CD4-positive, alpha-beta T cell treated with Interleukin-4 for 1 hour (primary cell): ENCODE measurements at regions not wholly inside any gene's neighbourhood (a gene's known extent, or its start where the extent isn't known, plus 50 kb on each side); places are given as distances from the start of the nearest gene placed in this dataset.
"Not testable (repeated sequence)": the region's sequence is repeated elsewhere in the genome, so short reads cannot be mapped to it uniquely, and the experiment has no call there.

Experiments
- DNase-seq, 2 donors: peaks; one replicate each; pipeline ENCODE4 v3.0.0-alpha.2; 2020 to 2022

DNA sequence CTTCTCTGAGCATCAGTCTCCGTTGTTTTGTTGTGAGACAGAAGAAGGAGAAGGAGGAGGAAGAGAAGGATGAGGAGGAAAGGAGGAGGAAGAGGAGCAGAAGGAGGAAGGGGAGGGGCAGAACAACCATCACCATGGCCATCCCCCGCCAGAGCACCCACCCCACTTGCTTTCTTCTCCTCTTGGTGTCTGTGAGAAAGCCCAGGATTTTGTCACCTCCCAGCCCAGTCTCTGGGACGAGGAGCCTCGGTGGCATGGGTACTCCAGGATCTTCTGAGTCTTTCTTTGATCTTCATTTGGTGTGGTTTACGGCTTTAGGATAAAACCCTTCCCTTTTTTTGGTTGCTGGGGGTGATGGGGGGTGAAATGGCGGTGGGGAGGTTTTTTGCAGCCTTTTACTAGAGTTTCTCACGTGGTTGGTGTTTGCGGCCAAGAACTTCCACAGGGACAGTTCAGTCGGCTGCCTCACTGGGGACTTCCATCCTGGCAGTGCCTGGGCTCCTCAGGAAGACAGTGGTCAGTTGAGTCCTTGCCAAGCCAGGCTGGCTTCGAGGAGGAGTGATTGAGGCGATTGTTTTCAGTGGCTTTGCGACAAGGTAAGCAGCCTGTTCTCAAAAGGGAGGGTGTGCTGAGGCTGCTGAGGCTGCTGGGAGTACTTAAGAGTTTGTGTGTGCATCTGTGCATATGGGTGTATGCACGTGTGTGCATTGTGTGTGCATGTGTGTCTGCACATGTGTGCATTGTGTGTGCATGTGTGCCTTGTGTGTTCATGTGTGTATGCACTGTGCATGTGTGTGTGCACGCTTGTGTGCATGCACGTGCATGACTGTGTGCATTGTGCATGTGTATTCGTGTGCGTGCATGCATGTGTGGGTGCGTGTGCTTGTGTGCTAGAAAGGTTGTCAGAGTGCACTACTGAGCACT, 567.5 kb downstream of the TBC1D22A start:
- no peak for DNase-seq

DNA sequence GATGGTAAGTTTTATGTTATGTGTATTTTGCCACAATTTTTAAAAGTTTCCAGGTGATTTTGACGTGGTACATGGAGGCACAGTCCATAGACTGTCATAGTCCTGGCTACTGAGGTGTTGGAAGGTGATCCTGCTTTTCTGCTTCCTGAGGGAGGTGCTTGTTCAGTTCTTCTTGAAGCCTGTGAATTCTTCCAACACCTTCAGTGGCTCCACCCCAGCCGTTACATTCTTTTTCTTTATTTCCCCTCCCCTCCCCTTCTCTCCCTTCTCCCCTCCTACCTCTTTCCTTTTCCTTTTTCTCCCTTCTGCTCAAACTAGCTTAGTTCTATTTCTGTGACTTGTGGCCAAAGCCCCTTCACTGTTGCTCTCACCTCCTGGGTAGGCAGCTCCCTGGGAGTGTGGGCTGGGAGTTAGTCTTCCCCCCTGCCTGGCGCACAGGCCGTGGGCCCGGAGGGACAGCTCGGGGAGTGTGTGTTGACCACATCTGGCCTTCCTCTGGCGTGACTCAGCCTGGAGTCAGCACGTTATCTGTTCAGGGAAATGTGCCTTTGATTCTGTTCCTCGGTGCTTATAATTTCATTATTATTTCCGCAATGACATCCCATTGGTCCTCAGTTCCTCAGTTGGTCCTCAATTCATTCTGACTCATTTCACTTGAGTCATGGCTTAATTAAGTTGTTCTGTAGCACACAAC, 566.2 kb downstream of the TBC1D22A start:
- DNase-seq, result no peak

DNA sequence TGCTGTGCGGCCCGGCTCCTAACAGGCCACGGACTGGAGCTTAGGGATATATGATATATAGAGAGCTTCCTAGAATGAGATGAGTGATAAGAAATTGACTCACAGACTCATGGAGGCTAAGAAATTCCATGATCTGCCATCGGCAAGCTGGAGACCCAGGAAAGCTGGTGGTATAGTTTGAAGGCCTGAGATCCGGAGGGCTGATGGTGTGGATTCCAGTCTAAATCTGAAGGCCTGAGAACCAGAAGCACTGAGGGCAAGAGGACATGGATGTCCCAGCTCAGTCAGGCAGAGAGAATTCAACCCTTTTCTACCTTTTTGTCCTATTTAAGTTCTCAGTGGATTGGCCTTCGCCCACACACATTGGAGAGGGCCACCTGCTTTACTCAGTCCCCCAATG, 564.8 kb downstream of the TBC1D22A start:
- DNase-seq, result no peak

DNA sequence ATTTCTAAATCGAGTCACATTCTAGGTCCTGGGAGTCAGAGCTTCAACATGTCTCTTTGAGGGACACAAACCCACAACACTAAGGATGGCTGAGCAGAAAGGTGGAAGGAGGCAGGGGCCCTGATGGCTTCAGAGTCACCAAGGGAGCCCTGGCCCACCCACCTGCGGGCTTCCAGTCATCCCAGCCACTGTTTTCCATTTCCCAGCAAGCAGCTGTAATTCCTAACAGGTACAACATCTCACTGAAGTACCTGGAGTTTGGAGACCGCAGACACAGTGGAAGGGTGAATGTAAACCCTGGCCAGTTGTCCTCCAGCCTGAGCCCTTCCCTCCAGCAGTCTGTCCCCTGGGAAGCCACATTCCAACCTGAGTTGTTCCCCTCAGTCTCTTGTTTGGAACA, 562.8 kb downstream of the TBC1D22A start:
- no peak for DNase-seq

DNA sequence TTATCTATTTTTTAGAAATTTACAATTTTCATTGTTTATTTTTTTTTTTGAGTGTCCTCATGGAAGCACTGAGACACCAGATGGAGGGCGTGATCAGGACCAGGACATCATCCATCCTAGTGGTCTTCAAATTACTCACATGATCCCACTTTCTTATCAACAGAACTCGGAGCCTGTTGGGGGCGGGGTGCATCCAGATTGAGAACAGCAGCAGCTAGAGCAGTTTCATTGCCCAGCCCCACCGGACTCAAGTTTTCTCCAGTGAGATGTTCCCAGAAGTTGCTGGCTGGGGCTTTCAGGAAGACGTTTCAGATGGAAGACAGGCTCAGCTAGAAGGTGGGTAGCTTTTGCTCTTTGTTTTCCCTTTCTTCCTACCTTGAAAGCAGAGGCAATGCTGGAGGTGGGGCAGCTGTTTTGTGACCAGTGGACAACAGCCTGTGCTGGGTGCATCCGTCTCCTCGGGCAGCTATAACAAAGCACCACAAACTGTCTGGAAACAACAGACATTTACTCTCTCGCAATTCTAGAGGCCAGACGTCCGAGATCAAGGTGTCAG, 562.1 kb downstream of the TBC1D22A start:
- no peak for DNase-seq

DNA sequence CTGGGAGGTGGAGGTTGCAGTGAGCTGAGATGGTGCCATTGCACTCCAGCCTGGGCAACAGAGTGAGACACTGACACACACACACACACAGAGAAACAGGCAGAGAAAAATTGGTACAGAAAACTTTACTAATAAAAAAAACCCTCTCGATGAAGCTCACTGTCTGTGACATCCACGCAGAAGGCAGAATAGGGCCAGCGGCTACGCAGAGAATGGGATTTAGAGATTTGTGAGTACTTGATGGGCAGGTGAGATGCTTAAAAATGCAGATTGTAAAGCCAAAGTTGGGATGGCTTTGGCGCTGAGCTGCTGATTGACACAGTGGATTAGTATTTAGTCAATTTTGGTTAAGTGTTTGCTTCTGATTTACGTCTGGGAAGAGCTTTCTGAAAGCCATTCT, 561.1 kb downstream of the TBC1D22A start:
- no peak for DNase-seq

DNA sequence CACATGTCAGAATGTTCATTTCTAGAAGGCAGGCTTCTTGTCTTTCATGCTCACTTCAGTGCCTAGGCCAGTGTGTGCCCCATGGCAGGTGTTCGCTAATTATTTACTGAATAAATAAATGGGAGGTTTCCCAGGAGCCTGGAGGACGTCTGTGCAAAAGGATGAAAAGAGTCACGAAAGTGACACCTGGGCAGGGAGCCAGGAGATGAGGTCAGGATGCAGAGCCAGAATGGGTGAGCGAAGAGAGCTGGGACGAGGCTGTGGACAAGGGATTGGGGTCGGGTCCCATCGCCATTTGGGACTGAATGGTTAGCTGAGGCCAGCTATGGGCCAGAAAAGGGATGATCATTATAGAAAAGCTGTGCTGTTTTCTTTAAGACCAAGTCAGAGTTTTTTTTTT, 560.4 kb downstream of the TBC1D22A start:
- no peak for DNase-seq

DNA sequence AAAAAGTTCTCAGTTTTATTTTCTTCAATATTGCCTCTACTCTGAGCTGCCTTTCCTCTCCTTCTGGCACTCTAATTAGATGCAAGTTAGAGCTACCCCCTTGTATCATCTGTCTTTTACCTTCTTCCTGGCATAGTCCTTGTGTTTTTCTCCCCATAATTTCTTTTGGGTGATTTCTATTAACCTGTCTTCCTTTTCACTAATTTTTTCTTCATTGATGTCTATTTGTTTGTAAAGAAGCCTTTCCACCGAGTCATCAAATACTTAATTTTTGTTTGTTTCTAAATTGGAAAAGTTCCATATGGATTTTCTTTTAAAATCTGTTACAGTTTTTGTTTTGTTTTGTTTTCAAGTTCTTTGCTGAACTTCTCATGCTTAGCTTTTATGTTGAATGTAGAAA, 558.1 kb downstream of the TBC1D22A start:
- DNase-seq, result no peak

DNA sequence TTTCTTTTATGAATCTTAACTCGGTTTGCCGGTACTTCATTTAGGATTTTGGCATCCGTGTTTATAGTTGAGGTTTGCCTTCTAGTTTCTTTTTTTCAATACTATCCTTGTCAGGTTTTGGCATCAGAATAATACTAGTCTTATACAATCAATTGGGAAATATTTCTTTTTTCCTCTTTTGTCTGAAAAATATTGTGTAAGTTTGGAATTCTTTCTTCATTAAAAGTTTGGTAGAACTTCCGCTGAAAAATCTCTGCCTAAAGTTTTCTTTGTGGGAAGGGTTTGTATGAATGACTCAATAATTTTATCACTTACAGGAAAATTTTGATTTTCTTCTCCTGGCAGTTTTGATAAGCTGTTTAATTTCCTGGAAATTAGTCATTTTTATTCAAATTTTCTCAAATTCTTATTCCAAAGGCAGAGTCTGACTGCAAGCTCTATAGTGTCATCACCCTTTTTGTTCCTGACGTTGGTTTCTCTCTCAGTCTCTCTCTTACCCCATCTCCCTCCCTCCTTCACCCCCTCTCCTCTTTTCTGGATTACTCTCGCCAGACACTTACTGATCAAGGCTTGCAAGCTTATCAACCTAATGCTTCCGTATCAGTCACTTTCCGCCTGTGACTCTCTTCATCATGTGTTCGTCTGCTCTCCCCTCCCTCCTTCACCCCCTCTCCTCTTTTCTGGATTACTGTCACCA, 555.7 kb downstream of the TBC1D22A start:
- DNase-seq, result no peak

DNA sequence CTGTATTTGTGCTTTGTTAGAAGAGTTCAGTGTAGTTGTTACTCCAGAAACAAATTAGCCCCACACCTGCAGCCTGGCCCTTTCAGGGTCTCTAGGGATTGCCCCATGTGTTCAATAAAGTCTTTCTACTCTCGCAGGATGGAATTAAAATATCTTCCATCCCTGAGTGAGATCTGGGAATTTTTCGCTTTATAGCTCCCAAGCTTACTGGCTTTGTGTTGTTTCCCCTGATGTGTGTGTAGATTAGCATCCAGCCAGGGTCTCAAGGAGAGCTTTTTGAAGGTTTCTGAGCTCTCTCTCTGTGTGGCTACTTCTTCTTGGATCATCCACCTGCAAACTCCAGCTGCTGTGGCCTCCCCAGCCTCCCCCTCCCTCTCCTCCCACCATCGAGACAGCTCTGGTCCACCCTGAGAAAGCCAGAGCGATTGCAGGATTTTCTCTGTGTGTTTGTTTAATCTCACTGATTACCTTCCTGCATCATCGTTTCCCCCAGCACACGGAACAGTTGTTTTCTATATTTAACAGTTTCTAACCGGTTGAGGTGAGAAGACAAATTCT, 553.5 kb downstream of the TBC1D22A start:
- DNase-seq, result no peak

DNA sequence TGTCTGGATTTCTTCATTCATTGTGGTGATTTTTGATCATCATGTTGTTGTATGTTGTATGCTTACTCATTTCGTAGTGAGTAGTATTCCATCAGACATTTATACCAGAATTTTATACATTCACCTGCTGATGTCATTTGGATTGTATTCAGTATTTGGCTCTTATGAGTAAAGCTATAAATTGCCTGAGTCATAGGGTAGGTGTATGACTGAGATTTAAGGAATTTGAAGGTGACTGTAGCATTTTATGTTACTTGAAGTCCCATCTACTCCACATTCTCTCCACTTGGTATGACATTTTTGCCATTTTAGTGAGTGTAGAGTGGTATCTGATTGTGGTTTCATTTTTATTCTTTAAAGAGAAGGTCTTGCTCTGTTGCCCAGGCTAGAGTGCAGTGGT, 548.2 kb downstream of the TBC1D22A start:
- DNase-seq, result no peak

DNA sequence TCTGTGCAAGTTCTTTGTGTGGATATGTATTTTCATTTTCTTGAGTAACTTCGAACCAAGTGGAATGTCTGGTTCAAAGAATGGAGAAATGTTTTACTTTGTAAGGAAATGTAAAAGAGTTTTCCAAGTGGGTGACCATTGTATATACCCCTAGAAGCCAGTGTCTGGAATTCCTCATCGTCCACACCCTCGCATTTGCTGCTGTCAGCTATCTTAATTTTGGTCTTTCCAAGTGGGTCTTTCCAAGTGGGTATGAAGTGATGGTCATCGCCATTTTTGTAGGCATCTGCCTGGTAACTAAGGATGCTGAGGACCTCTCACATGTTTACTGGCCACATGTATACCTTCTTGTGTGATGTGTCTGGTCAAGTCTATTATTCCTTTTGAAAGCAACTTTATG, 547.5 kb downstream of the TBC1D22A start:
- DNase-seq, result no peak

DNA sequence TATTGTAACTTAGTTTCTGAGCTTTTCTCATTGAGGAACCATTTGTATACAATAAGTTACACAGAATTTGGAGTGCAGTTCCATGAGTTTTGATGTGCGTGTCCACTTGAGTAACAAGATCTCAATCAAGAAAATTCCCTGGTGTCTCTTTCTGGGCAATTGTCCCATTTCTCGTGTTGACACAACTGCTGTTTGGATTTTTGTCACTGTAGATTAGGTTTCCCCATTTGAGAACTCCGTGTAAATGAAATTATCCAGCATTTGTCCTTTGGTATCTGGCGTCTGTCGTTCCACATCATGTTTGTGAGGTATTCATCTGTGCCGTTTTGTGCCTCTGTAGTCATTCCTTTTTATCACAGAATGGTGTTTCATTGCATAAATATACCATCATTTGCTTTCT, 547.0 kb downstream of the TBC1D22A start:
- DNase-seq, result no peak

DNA sequence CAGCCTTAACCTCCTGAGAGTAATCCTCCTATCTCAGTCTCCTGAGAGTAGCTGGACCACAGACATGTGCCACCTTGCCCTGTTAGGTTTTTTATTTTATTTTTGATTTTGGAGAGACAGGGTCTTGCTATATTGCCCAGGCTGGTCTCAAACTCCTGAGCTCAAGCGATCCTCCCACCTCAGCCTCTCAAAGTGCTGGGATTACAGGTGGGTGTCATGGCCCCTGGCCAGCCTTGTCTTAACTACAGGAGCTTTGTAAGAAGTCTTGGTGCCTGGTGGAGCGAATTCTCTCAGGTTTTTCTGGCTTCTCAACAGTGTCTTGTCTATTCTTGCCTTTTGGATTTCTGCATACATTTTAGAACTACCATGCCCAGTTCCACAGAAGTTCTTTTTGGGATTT, 546.4 kb downstream of the TBC1D22A start:
- no peak for DNase-seq

DNA sequence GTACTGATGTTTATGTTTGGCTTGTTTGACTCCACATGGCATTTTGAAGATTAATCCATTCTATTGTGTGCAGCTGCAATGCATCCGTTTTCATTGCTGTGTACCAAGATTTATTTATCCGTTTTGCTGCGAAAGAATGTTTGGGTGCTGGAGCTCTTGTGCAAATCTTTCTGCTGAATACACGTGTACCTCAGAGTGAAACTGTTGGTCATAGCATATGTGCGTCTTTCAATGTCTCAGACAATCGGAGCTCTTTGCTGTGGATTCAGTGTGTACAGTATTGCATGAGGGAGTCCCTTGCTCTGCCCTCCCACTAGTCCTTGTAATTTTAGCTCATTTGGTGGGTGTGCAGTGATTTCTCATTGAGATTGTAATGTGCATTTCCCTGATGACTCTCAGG, 545.4 kb downstream of the TBC1D22A start:
- DNase-seq, result no peak

DNA sequence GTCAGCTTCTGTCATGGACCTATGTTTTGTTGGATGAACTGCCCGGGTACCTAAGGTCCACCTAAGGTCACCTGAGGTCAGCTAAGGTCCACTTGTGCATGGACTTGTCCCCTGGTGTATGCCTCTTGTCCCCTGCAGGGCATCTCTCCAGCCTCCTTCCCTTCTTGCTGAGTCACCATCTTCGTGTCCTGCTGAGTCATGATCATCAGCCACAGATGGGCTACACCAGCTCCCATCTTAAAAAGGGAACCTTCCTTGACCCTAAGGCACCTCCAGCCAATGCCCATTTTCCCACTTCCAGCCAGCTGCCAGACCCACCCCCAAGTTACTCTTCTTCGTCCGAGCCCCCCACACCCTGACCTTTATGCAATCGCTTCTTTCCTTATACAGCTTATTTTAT, 544.9 kb downstream of the TBC1D22A start:
- no peak for DNase-seq

DNA sequence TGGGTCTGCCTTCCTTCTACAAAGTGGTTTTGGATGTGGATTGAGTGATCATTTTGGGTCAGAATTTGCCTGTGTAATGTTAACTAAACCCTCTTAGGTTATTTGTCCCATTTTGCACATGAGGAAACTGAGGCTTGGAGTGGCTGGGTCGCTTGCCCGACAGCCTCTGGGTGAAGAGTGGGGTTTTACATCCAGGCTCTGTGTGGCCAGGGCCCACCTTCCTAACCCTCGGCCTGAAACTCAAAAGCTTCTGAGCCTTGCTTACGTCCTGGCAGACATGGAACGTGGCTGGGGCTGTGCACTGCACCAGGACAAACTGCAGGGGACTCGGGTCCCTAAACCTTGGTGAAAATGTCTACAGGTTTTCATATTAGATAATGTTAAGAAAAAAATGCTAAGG, 542.4 kb downstream of the TBC1D22A start:
- no peak for DNase-seq

DNA sequence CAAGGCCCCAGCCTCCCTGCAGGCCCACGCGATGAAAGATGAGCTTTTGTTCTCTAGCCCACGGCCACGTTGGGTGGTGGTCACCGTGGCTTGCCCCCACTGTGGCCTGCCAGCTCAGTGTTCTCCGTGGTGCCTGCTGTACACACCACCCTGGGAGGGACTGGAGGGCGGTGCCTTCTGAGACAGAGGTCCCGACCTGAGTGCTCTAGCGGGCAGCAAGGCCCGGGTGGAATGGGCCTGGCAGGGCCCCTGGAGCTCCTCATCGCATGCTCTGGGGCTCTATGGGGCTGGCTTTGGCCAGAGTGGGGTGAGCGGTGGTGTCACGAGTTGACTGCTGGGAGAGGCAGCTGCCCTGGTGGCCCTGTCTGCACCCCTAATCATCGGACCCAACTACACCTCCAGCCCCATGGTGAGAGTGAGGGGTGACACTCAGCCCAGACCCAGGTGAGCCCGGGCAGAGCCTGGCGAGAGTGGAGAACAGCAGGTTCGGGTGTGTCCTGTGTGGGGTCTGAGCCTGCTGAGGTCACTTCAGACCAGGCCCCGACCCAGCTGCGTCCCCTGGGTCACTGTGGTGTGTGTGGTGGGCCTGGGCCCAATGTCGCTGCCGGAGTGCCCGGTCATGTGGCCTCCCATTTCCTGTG, 541.9 kb downstream of the TBC1D22A start:
- no peak for DNase-seq

DNA sequence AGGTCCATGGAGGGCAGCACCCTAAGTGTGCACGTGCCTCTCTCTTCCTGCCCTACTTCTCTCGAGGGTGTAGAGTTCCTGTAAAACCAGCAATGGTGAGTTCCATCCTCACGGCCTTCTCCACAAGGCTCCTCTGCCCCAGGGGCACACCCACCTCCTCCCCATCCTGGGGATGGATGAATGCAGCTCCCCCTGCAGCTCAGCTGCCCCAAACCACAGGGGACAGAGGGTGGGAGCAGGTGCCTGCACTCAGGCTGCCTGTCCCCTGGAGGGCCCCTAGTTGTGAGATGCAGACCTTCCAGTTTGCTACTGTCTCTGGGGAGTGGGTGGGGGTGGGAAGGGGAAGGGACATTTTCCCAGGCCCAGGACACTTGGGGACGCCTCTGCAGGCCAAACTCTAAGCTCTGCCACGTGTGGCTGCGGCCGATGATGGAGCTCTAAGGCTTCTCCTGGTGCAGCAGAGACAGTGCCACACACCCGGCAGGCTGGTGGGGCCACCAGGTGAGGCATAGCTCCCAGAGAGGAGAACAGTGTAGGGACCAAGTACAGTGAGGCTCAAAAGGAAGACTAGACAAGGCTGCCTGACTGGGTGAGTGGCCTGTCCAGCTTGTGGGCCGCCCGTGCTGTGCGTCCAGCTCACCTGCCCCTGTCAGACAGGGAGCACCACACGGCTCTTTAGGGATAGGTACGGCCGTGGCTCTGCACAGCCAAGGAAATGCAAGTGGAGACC, 540.9 kb downstream of the TBC1D22A start:
- no peak for DNase-seq

DNA sequence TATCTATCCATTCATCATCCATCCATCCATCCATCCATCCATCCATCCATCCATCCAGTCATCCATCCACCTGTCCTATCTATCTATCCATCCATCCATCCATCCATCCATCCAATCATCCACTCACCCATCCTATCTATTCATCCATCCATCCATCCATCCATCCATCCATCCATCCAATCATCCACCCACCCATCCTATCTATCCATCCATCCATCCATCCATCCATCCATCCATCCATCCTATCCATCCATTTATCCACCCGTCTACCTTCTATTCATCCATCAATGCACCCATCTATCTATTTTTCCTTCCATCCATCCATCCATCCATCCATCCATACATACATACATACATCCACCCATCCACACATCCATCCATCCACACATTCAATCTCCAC, 540.1 kb downstream of the TBC1D22A start:
- DNase-seq, result not testable (repeated sequence)

DNA sequence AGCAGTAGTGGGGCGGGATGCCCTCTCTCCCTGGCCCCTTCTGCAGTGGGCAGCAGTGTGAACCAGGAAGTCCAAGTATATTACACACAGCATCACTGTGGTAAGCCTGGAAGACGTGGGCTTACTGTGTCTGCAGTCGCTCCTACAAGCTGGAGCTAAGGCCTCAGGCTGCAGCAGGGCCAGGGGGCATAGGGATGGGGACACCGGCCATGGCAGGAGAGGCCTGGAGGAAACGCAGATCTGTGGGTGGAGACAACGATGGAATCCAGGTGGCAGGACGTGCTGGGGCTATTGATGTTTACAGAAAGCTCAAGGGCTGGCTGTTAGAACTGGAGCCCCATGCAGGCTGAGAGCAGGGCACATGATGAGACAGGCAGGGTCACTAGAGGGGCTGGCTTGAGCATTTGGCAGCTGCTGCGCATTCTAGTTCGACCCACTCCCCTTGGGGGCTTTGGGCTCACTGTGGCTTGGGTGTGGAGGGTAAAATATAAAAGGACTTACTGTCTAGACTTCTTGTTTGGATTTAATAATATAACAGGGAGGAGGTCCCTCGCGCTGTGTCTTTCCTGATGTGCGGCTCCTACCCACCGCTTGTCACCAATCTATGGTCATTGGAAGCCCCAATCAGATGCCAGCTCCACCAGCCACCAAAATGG, 539.5 kb downstream of the TBC1D22A start:
- no peak for DNase-seq
